ENCODE measurements at regions not wholly inside any gene's neighbourhood (a gene's known extent, or its start where the extent isn't known, plus 50 kb on each side); places are given as distances from the start of the nearest gene placed in this dataset.

- WGBS, 5 donors: 25 to 42% (median 37%) methylated on average over 5 of the region's 5 CpGs
- Histone ChIP-seq H3K9me3 (no peaks in the 10 kb centered on the region), H3K36me3 (no peaks in the 10 kb centered on the region), H3K4me3 (no peak overlapping the region), H3K27ac (peak overlapping the region in 5 of 8 donors; percentile 12 to 65 (median 55)), H3K4me1 (peaks cover 0 to 19% (median 4%) of the 10 kb centered on the region in 6 donors), H3K27me3 (replicated peaks in 1 of 7) (no peaks in the 10 kb centered on the region)
- TF ChIP-seq CTCF (IDR thresholded peaks at IDR 0.05 in 8 of 11, conservative IDR thresholded peaks at IDR 0.05 in 3 of 11): no peak
- no peak for TF ChIP-seq POLR2A (IDR thresholded peaks at IDR 0.05)
- TF ChIP-seq POLR2AphosphoS5 (IDR thresholded peaks at IDR 0.05): no peak
- intact Hi-C loops (cut with DNase I; ENCODE audit: low total_unique reads): no loop called here
- no peak for DNase-seq
Observed at GRCh38 chr20:8073024-8073832, 53.7 kb upstream of the TMX4 start.

GRCh38 chr20:8074931-8075330 is 55.4 kb upstream of the TMX4 start:
- no peak for DNase-seq
- Histone ChIP-seq H3K36me3 (no peaks in the 10 kb centered on the region), H3K4me3 (no peak overlapping the region), H3K9me3 (no peaks in the 10 kb centered on the region), H3K4me1 (peaks cover 0 to 29% (median 4%) of the 10 kb centered on the region in 6 donors), H3K27me3 (replicated peaks in 1 of 7) (peaks cover 0 to 7% (median 0%) of the 10 kb centered on the region in 7 donors), H3K27ac (no peak overlapping the region)
- intact Hi-C loops (cut with DNase I; ENCODE audit: low total_unique reads): no loop called here
- 92 to 97% (median 96%) methylated on average over 3 of the region's 3 CpGs for WGBS, 5 donors
- TF ChIP-seq POLR2AphosphoS5 (IDR thresholded peaks at IDR 0.05) (no peak), CTCF (IDR thresholded peaks at IDR 0.05 in 8 of 11, conservative IDR thresholded peaks at IDR 0.05 in 3 of 11) (no peak), POLR2A (IDR thresholded peaks at IDR 0.05) (no peak)

- Histone ChIP-seq H3K36me3 (no peaks in the 10 kb centered on the region), H3K4me1 (peaks cover 0 to 29% (median 4%) of the 10 kb centered on the region in 6 donors), H3K27me3 (replicated peaks in 1 of 7) (peaks cover 0 to 7% (median 0%) of the 10 kb centered on the region in 7 donors), H3K9me3 (no peaks in the 10 kb centered on the region), H3K4me3 (no peak overlapping the region), H3K27ac (no peak overlapping the region)
- no peak for DNase-seq
- intact Hi-C loops (cut with DNase I; ENCODE audit: low total_unique reads): no loop called here
- no peak for TF ChIP-seq CTCF (IDR thresholded peaks at IDR 0.05 in 8 of 11, conservative IDR thresholded peaks at IDR 0.05 in 3 of 11)
- TF ChIP-seq POLR2AphosphoS5 (IDR thresholded peaks at IDR 0.05): no peak
- TF ChIP-seq POLR2A (IDR thresholded peaks at IDR 0.05): no peak
- 68 to 81% (median 73%) methylated on average over 3 of the region's 3 CpGs for WGBS, 5 donors
Observed at GRCh38 chr20:8076306-8077136, 55.5 kb upstream of the PLCB1 start.

DNA sequence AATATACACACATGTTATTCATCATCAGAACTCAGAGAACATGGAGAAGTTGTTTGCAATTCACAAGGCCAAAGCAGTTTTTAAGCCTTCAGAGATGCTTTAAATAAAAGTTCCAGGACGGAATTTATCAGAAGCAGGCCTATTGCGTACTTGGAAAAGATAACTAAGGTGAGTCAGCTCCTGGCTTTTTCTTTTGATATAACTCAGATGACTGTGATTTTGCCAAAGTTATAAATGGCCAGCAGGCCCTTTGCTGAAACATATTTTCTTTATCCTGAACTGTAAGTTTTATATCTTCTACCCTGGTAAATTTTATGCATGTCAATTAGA is 55.0 kb upstream of the PLCB1 start:
- no peaks in the 10 kb centered on the region for H3K36me3 ChIP-seq
- TF ChIP-seq POLR2A (IDR thresholded peaks at IDR 0.05) (no peak), POLR2AphosphoS5 (IDR thresholded peaks at IDR 0.05) (no peak)
- 86 to 97% (median 94%) methylated on average over 2 of the region's 2 CpGs for WGBS, 5 donors
- H3K4me3 ChIP-seq: no peak overlapping the region
- DNase-seq: no peak
- peaks cover 0 to 7% (median 0%) of the 10 kb centered on the region in 7 donors for H3K27me3 ChIP-seq (replicated peaks in 1 of 7)
- intact Hi-C loops (cut with DNase I; ENCODE audit: low total_unique reads): no loop called here
- H3K27ac ChIP-seq: no peak overlapping the region
- peaks cover 0 to 29% (median 4%) of the 10 kb centered on the region in 6 donors for H3K4me1 ChIP-seq
- no peaks in the 10 kb centered on the region for H3K9me3 ChIP-seq
